A549 (cell line): ENCODE measurements at regions not wholly inside any gene's neighbourhood (a gene's known extent, or its start where the extent isn't known, plus 50 kb on each side); places are given as distances from the start of the nearest gene placed in this dataset.

Experiments
- ATAC-seq, 2 experiments: fragments of 200-7000 bp in 1 of 2; fragments of >200 bp in 1 of 2; cut with Nextera tagmentation in 1 of 2; cut with Tn5 transposase in 1 of 2; 3 replicates each; pipeline versions ENCODE4 v1.8.0 to v1.9.1; 2018 to 2020; ENCODE audit warnings: mild to moderate bottlenecking in 1 of 2, moderate library complexity in 1 of 2
- CTCF ChIA-PET: fragments of 300-600 bp; sonication (Branson Sonifier 250); formaldehyde crosslinking; extraction: SDS; loops from one replicate; lab custom pipeline; 2021; ENCODE audit warnings: antibody characterized with exemption, inconsistent platforms; lab: Yijun Ruan, JAX
- POLR2A ChIA-PET: fragments of 350-600 bp; formaldehyde crosslinking; extraction: SDS; loops from one replicate; lab custom pipeline; 2021; ENCODE audit warnings: antibody characterized with exemption, inconsistent platforms; lab: Yijun Ruan, JAX
- DNase-seq, 2 experiments: peaks; one replicate each; pipeline versions ENCODE4 v3.0.0 to v3.0.0-alpha.2; 2011 to 2016; ENCODE audit warnings: low read depth in 1 of 2, low spot score in 1 of 2
- FAIRE-seq: peaks from 2 replicates; lab custom pipeline; 2011; peaks lifted over from hg19 to GRCh38; lab: Jason Lieb, UNC
- H3K27ac ChIP-seq, 2 experiments: fragments of >200 bp; sonication (Bioruptor Twin); formaldehyde crosslinking; 3 replicates each; pipeline ENCODE4 v1.5.1; 2016 to 2017
- H3K4me1 ChIP-seq: fragments of >200 bp; sonication (Bioruptor Twin); formaldehyde crosslinking; 3 replicates; pipeline ENCODE4 v1.6.1; 2016
- H3K4me2 ChIP-seq: fragments of >200 bp; sonication (Bioruptor Twin); formaldehyde crosslinking; 3 replicates; pipeline ENCODE4 v1.6.1; 2016
- H3K4me3 ChIP-seq: fragments of >200 bp; sonication (Bioruptor Twin); formaldehyde crosslinking; 3 replicates; pipeline ENCODE4 v1.5.1; 2016
- H3K9me3 ChIP-seq: fragments of >200 bp; sonication (Bioruptor Twin); formaldehyde crosslinking; 3 replicates; pipeline ENCODE4 v1.6.1; 2016
- ATOH8 ChIP-seq: fragments of 250-450 bp; sonication (Bioruptor Pico); IDR thresholded peaks from 2 replicates; pipeline ENCODE4 v1.5.0; 2020; ENCODE audit warnings: low read depth, mild to moderate bottlenecking, moderate library complexity
- CBX8 ChIP-seq: fragments of 200-600 bp; sonication (generic); IDR thresholded peaks from 2 replicates; pipeline ENCODE4 v1.6.1; 2016
- CEBPB ChIP-seq, 2 experiments: fragments of >200 bp in 1 of 2; sonication (Bioruptor Twin) in 1 of 2; formaldehyde crosslinking in 1 of 2; IDR thresholded peaks; 2 replicates each; pipeline ENCODE4 v1.6.1; 2012 to 2016
- CHD2 ChIP-seq: fragments of 150-350 bp; IDR thresholded peaks from 2 replicates; pipeline ENCODE4 v1.6.1; 2014; ENCODE audit warnings: low read length; ENCODE audit not compliant: partially characterized antibody
- EHMT2 ChIP-seq: fragments of 200-600 bp; sonication (generic); IDR thresholded peaks from 2 replicates; pipeline ENCODE4 v1.6.1; 2016; ENCODE audit warnings: antibody characterized with exemption, low read depth, mild to moderate bottlenecking, moderate library complexity
- ELK1 ChIP-seq: fragments of 150-350 bp; IDR thresholded peaks from 2 replicates; pipeline ENCODE4 v1.6.1; 2014; ENCODE audit warnings: low read depth, mild to moderate bottlenecking, low read length
- FOSB ChIP-seq: fragments of 250-450 bp; sonication (Bioruptor Pico); IDR thresholded peaks from 2 replicates; pipeline ENCODE4 v1.5.0; 2020; ENCODE audit warnings: mild to moderate bottlenecking, moderate library complexity
- FOSL2 ChIP-seq, 2 experiments: fragments of 450-650 bp in 1 of 2; fragments of >200 bp in 1 of 2; sonication (Bioruptor Twin) in 1 of 2; formaldehyde crosslinking; IDR thresholded peaks; 2 replicates each; pipeline versions ENCODE4 v1.5.0 to v1.6.1; 2016 to 2020; ENCODE audit warnings: mild to moderate bottlenecking in 1 of 2, moderate library complexity in 1 of 2
- FOXS1 ChIP-seq: fragments of 250-450 bp; sonication (Bioruptor Pico); IDR thresholded peaks from 2 replicates; pipeline ENCODE4 v1.5.0; 2020; ENCODE audit warnings: mild to moderate bottlenecking, moderate library complexity
- GATA3 ChIP-seq: IDR thresholded peaks from 2 replicates; pipeline ENCODE4 v1.6.1; 2012; ENCODE audit warnings: borderline replicate concordance
- HEYL ChIP-seq: fragments of 250-450 bp; sonication (Bioruptor Pico); IDR thresholded peaks from 2 replicates; pipeline ENCODE4 v1.8.0; 2021; ENCODE audit warnings: mild to moderate bottlenecking, moderate library complexity
- HOXB13 ChIP-seq: fragments of 250-450 bp; sonication (Bioruptor Pico); IDR thresholded peaks from 2 replicates; pipeline ENCODE4 v1.5.0; 2020; ENCODE audit warnings: low read depth, mild to moderate bottlenecking, moderate library complexity
- JUN ChIP-seq, 2 experiments: fragments of >200 bp; sonication (Bioruptor Twin); formaldehyde crosslinking; IDR thresholded peaks; 2 replicates in 1 of 2; 3 replicates in 1 of 2; pipeline ENCODE4 v1.6.1; 2016 to 2017
- MAFK ChIP-seq: fragments of 450-650 bp; IDR thresholded peaks from 2 replicates; pipeline ENCODE4 v1.6.1; 2014; ENCODE audit not compliant: partially characterized antibody
- MYC ChIP-seq: IDR thresholded peaks from 2 replicates; pipeline ENCODE4 v1.6.1; 2012; ENCODE audit warnings: mild to moderate bottlenecking, inconsistent platforms, low read length, improper control_type of control experiment, borderline replicate concordance
- NFE2L2 ChIP-seq: fragments of 150-350 bp; conservative IDR thresholded peaks from 2 replicates; pipeline ENCODE4 v1.6.1; 2014; ENCODE audit warnings: low read length
- NPAS2 ChIP-seq: fragments of 250-450 bp; sonication (Bioruptor Pico); IDR thresholded peaks from 2 replicates; pipeline ENCODE4 v1.8.0; 2022; ENCODE audit warnings: mild to moderate bottlenecking, moderate library complexity, borderline replicate concordance
- NR3C1 ChIP-seq: fragments of >200 bp; sonication (Bioruptor Twin); formaldehyde crosslinking; IDR thresholded peaks from 3 replicates; pipeline ENCODE4 v1.6.1; 2017
- PBX3 ChIP-seq: IDR thresholded peaks from 2 replicates; pipeline ENCODE4 v1.6.1; 2012
- PHF8 ChIP-seq: fragments of 200-600 bp; sonication (generic); IDR thresholded peaks from 2 replicates; pipeline ENCODE4 v1.6.1; 2016; ENCODE audit warnings: low read depth, mild to moderate bottlenecking, antibody characterized with exemption, moderate library complexity, borderline replicate concordance
- POLR2AphosphoS2 ChIP-seq: conservative IDR thresholded peaks from 2 replicates; pipeline ENCODE4 v1.6.1; 2012; ENCODE audit warnings: low read length, improper control_type of control experiment, inconsistent platforms
- RCOR1 ChIP-seq: fragments of 150-350 bp; IDR thresholded peaks from 2 replicates; pipeline ENCODE4 v1.6.1; 2014; ENCODE audit warnings: antibody characterized with exemption, low read length, low read depth
- RNF2 ChIP-seq: fragments of 200-600 bp; sonication (generic); IDR thresholded peaks from 2 replicates; pipeline ENCODE4 v1.6.1; 2016; ENCODE audit warnings: low read depth, mild to moderate bottlenecking, antibody characterized with exemption, moderate library complexity, borderline replicate concordance
- SMC3 ChIP-seq: fragments of >200 bp; sonication (Bioruptor Twin); formaldehyde crosslinking; IDR thresholded peaks from 3 replicates; pipeline ENCODE4 v1.6.1; 2018; ENCODE audit warnings: inconsistent platforms
- ZC3H11A ChIP-seq: fragments of 450-650 bp; IDR thresholded peaks from 2 replicates; pipeline ENCODE4 v1.6.1; 2014; ENCODE audit warnings: antibody characterized with exemption, mild to moderate bottlenecking
- ZFP36 ChIP-seq: fragments of 450-650 bp; IDR thresholded peaks from 2 replicates; pipeline ENCODE4 v1.6.1; 2014; ENCODE audit warnings: borderline replicate concordance; ENCODE audit not compliant: partially characterized antibody
- ZSCAN20 ChIP-seq: fragments of 250-450 bp; sonication (Bioruptor Pico); IDR thresholded peaks from 2 replicates; pipeline ENCODE4 v1.8.0; 2022; ENCODE audit warnings: mild to moderate bottlenecking, moderate library complexity
- WGBS: methylation state at CpG from one replicate; pipeline ENCODE4 v1.1.6; 2017; ENCODE audit errors: missing lambda C conversion rate; 5-methylcytosine and 5-hydroxymethylcytosine counted together
- TF ChIP-seq, protein P1 (sequence below): fragments of 200-600 bp; sonication (generic); IDR thresholded peaks from 2 replicates; pipeline ENCODE4 v1.6.1; 2016; ENCODE audit warnings: antibody characterized with exemption, mild to moderate bottlenecking, moderate library complexity

DNA sequence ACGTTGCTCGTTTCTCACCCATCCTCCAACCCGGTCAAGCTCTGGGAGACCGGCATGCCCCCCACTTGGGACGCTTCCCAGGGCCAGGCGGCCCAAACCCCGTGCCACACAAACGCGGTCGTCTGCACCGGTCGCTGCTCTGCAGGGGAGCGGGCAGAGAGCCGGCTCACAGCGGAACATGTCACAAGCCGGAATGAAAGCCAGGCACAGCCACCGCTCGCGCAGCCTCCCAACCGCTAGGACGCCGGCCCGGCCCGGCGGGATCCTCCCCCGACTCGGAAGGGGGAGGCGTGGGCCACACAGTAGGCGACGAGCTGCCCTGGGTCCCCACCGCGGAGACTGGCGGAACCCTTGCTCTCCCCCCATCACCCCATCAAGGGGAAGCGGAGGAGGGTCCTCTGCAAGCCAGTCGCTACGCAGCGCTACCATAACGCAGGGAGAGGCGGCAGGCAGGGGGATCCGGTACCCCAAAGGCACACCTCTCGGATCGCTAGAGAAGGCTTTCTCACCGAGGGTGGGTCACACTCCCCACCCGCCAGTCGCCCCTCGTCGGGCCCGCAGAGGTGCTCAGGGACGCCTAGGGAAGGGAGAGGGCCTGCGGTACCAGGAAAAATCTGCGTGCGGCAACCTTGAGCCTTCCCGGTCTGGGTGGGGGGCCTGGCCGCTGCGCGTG is 768.4 kb upstream of the DEFB115 start:
- H3K4me3 ChIP-seq = no peak overlapping the region
- CTCF ChIA-PET = no interaction called here
- TF ChIP-seq JUN (IDR thresholded peaks at IDR 0.05) (no peak), NFE2L2 (no peak), FOSL2 (IDR thresholded peaks at IDR 0.05) (no peak), FOSL2 (CRISPR knock-in tag; IDR thresholded peaks at IDR 0.05) (no peak), HOXB13 (no peak), ELK1 (no peak), MAFK (no peak), RCOR1 (no peak), ZFP36 (no peak), ZC3H11A (no peak), EHMT2 (no peak), MYC (no peak), GATA3 (no peak), SMC3 (no peak), CEBPB (IDR thresholded peaks at IDR 0.05) (no peak), FOXS1 (no peak), NPAS2 (CRISPR knock-in tag) (no peak)
- TF ChIP-seq, protein P1, sequence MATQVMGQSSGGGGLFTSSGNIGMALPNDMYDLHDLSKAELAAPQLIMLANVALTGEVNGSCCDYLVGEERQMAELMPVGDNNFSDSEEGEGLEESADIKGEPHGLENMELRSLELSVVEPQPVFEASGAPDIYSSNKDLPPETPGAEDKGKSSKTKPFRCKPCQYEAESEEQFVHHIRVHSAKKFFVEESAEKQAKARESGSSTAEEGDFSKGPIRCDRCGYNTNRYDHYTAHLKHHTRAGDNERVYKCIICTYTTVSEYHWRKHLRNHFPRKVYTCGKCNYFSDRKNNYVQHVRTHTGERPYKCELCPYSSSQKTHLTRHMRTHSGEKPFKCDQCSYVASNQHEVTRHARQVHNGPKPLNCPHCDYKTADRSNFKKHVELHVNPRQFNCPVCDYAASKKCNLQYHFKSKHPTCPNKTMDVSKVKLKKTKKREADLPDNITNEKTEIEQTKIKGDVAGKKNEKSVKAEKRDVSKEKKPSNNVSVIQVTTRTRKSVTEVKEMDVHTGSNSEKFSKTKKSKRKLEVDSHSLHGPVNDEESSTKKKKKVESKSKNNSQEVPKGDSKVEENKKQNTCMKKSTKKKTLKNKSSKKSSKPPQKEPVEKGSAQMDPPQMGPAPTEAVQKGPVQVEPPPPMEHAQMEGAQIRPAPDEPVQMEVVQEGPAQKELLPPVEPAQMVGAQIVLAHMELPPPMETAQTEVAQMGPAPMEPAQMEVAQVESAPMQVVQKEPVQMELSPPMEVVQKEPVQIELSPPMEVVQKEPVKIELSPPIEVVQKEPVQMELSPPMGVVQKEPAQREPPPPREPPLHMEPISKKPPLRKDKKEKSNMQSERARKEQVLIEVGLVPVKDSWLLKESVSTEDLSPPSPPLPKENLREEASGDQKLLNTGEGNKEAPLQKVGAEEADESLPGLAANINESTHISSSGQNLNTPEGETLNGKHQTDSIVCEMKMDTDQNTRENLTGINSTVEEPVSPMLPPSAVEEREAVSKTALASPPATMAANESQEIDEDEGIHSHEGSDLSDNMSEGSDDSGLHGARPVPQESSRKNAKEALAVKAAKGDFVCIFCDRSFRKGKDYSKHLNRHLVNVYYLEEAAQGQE = no peak
- TF ChIP-seq, all 56 proteins: peak for 0
- DNase-seq = no peak
- H3K27ac ChIP-seq = no peak overlapping the region
- no peaks in the 10 kb centered on the region for H3K4me1 ChIP-seq
- no peak for FAIRE-seq
- WGBS = 84% methylated on average over 28 of the region's 56 CpGs
- ATAC-seq = no peak
- H3K4me2 ChIP-seq = no peak overlapping the region
- peaks cover 4% of the 10 kb centered on the region; the same call in 1 of the 3 replicates for H3K9me3 ChIP-seq
- POLR2A ChIA-PET = no interaction called here

GRCh38 chr20:30489614-30490003 is 767.9 kb upstream of the DEFB115 start:
- CTCF ChIA-PET = no interaction called here
- TF ChIP-seq RCOR1 = no peak
- no peak for TF ChIP-seq PBX3
- no peak for TF ChIP-seq ATOH8 (CRISPR knock-in tag)
- no peak for TF ChIP-seq FOSB (CRISPR knock-in tag)
- no peak for TF ChIP-seq CBX8
- TF ChIP-seq FOXS1 = no peak
- TF ChIP-seq PHF8 = no peak
- no peak for TF ChIP-seq CEBPB (IDR thresholded peaks at IDR 0.05)
- no peak for TF ChIP-seq JUN (IDR thresholded peaks at IDR 0.05)
- no peak for TF ChIP-seq HEYL (CRISPR knock-in tag)
- no peak for TF ChIP-seq NPAS2 (CRISPR knock-in tag)
- TF ChIP-seq POLR2AphosphoS2 = no peak
- TF ChIP-seq RNF2 = no peak
- TF ChIP-seq EHMT2 = no peak
- no peak for TF ChIP-seq GATA3
- no peak for TF ChIP-seq ZSCAN20 (CRISPR knock-in tag)
- TF ChIP-seq CHD2 = no peak
- TF ChIP-seq NR3C1 = no peak
- TF ChIP-seq, all 56 proteins: peak for 0
- no peak for FAIRE-seq
- no peak for ATAC-seq
- 80% methylated on average over 18 of the region's 29 CpGs for WGBS
- Histone ChIP-seq H3K4me1 (no peaks in the 10 kb centered on the region), H3K9me3 (peaks cover 4% of the 10 kb centered on the region; the same call in 1 of the 3 replicates), H3K27ac (no peak overlapping the region), H3K4me2 (no peak overlapping the region), H3K4me3 (no peak overlapping the region)
- DNase-seq = no peak
- POLR2A ChIA-PET = no interaction called here
